ENCODE measurements at regions not wholly inside any gene's neighbourhood (a gene's known extent, or its start where the extent isn't known, plus 50 kb on each side); places are given as distances from the start of the nearest gene placed in this dataset.

DNA sequence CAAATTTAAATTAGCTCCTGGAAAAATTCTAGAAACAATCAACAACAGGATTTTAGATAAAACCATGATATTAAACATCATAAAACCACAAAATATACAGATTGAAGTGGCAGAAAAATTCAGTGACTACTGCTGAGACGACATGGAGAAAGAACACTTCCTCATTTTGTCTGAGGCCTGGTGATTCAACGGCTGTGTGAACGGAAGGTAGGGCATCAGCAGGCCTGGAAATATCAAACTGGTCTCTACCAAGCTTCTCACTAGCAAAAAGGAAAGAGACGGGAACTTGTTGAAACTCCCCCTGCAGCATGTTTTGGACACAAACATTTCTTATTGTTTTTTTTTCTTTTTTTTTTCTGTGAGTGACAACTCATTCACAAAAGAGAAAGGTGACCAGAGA lies 58.0 kb upstream of the AHI1 start:
- TF ChIP-seq, protein P1, sequence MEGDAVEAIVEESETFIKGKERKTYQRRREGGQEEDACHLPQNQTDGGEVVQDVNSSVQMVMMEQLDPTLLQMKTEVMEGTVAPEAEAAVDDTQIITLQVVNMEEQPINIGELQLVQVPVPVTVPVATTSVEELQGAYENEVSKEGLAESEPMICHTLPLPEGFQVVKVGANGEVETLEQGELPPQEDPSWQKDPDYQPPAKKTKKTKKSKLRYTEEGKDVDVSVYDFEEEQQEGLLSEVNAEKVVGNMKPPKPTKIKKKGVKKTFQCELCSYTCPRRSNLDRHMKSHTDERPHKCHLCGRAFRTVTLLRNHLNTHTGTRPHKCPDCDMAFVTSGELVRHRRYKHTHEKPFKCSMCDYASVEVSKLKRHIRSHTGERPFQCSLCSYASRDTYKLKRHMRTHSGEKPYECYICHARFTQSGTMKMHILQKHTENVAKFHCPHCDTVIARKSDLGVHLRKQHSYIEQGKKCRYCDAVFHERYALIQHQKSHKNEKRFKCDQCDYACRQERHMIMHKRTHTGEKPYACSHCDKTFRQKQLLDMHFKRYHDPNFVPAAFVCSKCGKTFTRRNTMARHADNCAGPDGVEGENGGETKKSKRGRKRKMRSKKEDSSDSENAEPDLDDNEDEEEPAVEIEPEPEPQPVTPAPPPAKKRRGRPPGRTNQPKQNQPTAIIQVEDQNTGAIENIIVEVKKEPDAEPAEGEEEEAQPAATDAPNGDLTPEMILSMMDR (IDR thresholded peaks at IDR 0.05; ENCODE audit: insufficient read depth, low read length), result no peak
- TF ChIP-seq POLR2AphosphoS5 (IDR thresholded peaks at IDR 0.05; ENCODE audit: low read depth), result no peak
- TF ChIP-seq, protein P2, sequence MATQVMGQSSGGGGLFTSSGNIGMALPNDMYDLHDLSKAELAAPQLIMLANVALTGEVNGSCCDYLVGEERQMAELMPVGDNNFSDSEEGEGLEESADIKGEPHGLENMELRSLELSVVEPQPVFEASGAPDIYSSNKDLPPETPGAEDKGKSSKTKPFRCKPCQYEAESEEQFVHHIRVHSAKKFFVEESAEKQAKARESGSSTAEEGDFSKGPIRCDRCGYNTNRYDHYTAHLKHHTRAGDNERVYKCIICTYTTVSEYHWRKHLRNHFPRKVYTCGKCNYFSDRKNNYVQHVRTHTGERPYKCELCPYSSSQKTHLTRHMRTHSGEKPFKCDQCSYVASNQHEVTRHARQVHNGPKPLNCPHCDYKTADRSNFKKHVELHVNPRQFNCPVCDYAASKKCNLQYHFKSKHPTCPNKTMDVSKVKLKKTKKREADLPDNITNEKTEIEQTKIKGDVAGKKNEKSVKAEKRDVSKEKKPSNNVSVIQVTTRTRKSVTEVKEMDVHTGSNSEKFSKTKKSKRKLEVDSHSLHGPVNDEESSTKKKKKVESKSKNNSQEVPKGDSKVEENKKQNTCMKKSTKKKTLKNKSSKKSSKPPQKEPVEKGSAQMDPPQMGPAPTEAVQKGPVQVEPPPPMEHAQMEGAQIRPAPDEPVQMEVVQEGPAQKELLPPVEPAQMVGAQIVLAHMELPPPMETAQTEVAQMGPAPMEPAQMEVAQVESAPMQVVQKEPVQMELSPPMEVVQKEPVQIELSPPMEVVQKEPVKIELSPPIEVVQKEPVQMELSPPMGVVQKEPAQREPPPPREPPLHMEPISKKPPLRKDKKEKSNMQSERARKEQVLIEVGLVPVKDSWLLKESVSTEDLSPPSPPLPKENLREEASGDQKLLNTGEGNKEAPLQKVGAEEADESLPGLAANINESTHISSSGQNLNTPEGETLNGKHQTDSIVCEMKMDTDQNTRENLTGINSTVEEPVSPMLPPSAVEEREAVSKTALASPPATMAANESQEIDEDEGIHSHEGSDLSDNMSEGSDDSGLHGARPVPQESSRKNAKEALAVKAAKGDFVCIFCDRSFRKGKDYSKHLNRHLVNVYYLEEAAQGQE (IDR thresholded peaks at IDR 0.05; ENCODE audit: insufficient replicate concordance, low read depth), result no peak
